HG03064 (cell line): ENCODE measurements at regions not wholly inside any gene's neighbourhood (a gene's known extent, or its start where the extent isn't known, plus 50 kb on each side); places are given as distances from the start of the nearest gene placed in this dataset.
A peak's percentile ranks its signal among the peaks of the same experiment; 100 is the strongest.

Experiments
- ATAC-seq: cut with Tn5 transposase; IDR thresholded peaks from one replicate; pipeline ENCODE4 v1.9.1; 2021; ENCODE audit warnings: low read depth; ENCODE audit not compliant: unreplicated experiment

DNA sequence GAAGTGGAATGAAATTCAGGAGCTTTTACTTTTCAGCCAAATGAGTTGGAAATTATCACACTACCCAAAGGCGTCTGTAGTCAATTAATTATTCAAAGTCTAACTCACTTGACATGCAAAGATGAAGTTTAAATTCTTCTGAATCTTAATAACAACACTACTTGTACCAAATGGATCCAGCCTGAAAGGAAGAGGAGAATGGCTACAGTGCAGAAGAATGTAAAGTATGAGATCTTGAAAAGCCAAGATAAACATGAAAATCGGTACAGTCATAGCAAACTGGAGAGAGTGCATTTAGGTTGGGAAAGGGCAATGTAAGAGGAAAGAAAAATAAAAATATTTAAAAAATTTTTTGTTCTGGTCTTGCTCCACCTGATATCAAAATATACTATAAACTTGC lies 195.5 kb downstream of the SIM1 start:
- ATAC-seq: no peak

DNA sequence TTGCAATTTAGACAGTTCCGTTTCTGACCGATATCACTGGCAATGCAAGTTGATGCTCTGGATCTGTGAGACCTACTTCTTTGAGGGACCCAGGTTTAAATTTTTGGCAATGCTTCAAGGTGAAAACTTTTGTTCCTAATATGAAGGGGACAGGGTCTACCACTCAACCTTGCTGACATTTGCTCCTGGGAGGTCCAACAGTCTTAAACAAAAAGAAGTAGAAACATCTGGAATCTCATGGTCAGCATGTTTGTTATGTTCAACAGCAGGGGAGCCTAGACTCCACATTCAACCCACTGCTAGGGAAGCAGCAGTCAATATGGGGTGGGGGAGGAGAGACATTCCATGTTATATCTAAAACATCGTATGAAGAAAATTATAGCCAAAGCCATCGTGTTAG lies 196.4 kb downstream of the SIM1 start:
- no peak for ATAC-seq

DNA sequence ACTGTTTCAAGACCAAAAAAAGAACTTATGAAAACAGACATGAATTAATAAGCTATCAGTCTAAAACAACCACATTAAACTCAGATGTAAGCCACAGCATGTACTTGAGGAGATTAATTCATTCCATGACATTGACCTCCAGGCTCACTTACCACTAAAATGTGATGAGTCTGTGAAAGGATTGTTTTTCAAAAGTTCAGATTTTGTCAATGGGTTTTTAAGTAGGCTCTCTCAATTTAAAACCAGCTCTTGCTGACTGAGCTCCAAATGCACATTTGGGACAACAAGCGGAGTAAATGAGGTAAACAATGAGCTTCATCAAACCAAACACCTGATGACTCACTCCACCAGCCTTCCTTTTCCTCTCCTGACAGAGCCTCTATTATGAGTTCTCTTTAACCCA lies 197.0 kb downstream of the SIM1 start:
- no peak for ATAC-seq

DNA sequence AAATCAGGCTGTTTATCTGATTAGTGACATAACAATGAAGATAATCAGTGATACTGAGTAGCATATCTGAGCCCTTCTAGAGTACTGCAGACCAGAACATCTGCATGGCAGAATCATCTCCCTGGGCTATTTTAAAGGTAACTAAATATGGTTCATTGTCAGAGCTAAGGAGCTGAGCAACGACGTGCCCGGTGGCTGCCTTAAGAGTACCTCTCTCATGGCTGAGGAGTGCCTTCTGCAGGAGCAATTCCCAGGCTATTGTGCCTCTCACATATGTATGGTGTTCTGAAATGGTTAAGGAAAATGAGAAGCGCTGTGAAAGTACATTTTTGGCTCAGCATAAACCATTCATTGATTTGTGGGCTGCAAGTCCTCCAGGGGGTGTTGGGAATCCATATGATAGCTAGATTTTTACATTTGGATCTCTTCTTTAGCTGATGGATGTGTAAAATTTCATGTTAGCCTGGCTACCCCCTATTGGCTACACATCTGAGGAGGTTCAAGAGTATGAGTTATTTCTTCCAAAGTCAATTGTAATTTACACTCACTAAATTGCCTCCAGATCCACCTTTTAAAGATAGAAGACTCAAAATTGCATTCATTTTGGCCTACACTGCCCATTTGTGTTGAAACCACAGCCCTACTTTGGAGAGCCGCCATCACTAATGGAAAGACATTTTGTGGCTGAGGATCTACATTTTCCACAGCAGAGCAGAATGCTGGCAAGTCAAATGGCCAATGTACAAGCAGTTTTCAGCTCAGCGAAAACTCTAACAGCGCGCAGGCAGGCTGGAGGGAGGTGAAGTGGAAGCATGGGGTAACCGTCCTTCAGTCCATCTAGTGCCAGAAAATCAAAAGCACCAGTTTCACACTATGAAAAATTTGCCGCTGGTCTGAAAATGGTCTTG lies 198.0 kb downstream of the SIM1 start:
- no peak for ATAC-seq

DNA sequence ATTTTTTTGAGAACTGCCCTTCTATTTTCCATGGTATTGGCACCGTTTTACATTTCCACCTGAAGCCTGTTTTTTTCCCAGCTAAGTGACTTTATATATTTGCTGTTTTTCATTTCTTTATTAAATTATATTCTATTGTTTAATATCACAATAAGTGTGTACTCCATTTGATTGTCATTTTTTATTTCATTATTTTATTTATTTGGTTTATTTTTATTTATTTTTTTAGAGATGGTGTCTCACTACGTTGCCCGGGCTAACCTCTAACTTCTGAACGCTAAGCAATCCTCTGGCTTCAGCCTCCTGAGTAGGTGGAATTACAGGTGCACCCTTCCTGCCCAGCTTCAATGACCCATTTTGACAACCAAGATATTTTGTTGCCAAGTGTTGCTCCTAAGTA lies 202.6 kb downstream of the SIM1 start:
- ATAC-seq: no peak

DNA sequence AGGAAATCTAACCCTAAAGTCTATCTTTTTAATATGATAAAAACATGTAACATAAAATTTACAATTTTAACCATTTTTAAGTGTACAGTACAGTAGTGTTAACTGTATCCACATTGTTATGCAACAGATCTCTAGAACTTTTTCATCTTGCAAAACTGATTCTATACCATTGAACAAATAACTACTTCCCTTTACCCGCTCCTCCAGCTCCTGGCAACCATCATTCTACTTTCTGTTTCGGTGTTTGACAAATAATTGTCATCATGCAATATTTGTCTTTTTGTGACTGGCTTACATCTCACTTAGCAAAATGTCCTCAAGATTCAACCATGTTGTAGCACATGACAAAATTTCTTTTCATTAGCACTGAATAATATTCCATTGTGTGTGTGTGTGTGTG lies 203.2 kb downstream of the SIM1 start:
- no peak for ATAC-seq

DNA sequence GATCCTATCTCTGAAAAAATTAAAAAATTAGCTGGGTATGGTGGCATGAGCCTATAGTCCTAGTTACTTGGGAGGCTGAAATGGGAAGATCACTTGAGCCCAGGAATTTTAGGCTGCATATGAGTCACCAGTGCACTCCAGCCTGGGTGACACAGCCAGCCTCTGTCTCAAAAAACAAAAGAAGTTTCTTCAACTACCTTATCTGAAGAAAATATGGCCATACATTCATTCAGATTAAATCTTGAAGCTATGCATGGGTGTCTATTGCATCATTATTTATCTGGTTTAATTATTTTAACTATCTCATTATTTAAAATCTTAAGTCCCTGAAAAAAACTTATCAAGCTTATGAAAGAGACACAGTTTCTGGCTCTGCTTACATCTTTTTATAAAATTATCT lies 204.1 kb downstream of the SIM1 start:
- ATAC-seq: no peak

DNA sequence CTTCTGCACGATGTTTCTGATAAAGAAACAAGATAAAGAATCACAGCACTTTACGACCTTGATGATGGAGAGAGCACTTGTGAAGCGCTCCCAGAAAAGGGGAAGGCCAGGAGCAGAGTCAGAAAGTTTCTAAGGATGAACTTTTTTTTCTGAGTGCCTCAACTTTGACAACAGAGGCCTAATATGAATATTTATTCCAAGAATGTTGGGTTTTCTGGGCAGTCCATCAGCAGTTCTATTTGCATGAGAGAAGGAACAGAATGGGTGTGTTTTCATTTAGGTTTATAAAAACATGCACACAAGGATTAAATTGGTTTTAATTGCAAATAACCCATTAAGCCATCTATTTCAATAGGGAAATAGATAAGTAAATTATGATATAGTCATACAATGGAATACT lies 204.9 kb downstream of the SIM1 start:
- no peak for ATAC-seq

DNA sequence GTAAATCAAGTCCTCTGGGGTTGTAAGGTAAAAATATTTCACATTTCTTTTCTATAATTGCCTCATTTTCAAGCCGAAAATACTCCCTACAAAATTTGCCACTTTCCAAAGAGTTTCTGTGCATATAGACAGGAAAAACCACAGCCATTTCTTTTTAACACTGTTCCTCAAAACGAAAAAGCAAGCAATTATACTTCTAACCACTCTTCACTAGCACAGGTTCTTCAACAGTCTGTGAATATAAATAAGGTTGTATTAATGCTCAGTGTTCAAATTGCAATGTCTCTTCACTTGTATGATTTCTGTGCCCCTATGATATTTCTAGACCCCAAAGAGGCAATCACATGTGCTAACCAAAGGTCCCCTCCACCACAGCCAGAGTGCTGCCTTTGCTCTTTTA lies 206.0 kb downstream of the SIM1 start:
- ATAC-seq: no peak

DNA sequence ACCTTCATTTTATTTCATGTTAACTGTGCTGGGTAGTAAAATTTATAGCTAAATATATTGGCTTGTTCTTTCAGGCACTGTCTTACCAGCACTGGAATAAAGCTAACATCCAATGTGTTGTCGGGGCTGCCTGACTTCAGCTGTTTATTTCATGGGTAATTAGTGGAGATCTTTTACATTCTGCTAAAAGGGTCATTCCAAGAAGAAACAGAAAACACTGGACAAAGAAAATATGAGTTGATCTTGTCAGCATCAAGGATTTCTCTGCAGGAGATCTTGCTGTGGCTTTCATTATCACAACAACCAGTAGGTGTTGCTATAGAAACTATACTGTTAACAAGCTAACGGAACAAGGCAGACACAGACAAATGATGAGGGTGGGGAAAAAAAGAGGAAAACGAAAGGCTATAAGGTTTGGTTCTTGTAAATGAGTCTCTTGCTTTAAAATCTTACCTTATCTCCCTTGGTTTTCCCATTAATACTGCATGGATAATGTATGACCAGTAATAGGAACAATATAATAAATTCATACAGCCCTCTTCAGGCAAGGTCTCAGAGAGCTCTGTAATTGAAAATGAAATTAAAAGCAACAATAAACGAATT lies 206.8 kb downstream of the SIM1 start:
- ATAC-seq: peak; percentile 95

DNA sequence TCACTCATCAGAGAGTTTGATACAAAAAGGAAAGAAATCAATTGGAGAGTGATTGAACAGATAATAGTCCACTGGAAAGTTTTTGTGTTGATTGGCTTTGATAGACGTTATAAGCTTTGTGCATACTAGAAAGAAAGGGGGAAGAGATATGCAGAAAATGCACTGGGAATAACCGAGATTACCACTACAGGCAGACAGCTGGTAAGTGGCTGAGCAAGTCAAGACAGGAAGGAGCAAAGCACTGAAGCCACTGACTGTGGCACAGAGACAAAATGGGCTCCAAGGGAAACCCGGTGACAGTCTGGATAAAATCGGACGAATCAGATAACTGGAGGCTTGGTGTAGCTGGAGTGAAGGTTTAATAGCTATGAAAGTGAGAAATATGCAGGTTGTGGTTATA lies 209.0 kb downstream of the SIM1 start:
- no peak for ATAC-seq

DNA sequence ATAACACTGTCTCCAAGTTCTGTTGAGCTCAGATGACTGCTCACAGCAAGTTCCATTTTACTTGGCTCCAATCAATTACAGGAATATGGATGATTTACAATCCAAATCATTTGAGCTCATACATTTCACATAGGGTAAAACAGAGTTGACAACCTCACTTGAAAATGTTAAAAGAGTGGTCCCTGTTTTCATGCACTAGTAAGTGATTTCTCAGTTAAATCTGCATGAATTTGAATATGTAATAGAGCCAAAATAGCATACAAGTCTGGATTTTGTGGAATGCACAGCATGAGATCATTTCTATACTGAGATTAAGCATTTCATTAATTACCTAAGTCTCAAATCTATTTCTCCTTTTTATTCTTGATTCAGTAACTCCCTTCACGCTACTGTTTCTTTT lies 217.6 kb downstream of the SIM1 start:
- no peak for ATAC-seq

DNA sequence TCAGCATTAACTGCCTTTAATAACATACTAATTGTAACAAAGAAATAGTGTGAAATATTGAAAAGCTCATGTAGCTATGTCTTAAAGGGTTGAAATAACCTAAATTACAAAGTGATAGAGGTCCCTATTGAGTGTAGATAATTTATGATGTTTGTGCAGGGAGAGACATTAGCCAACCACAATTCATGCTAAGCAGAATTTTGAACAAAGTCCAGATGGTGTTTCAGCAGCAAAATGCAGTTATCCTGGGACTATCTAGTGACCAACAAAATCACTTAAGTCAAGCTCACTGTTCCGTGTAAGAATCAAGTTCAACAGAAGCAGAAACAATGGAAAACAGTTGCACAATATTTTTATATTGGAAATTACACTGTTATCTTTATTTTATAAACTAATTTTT lies 218.5 kb downstream of the SIM1 start:
- ATAC-seq: no peak

DNA sequence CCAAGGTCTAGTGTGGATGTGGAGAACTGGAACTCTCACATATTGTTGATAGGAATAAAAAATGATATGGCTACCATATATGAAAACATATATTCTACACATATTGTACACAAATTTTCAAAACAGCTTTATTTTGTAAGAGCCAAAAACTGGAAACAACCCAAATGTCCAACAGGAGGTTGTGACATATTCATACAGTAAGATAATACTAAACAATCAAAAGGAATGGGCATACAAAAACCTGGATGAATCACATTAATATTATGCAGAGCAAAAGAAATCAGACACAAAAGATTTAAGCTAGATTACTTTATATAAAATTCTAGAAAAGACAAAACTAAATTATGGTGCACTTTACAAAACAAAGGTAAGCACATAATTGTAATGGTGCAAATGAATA lies 223.9 kb downstream of the SIM1 start:
- no peak for ATAC-seq

DNA sequence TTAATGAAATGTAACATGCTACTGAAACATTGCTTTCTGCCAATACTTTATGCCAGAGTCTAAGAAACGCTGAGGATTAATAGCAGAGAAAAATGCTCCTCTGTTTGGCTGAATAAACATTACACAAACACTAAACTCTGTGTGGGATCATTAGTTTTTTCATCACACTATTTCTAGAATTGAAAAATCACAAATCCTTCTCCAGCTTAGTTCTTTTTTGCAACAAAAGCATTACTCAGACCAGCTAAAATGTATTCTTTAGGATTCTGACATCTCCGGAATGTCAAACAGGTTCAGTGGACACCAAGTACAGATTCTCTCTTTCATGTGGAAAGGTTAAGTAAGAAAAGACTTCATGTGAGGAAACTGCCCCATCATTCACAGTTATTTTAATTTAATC lies 226.9 kb downstream of the SIM1 start:
- no peak for ATAC-seq

DNA sequence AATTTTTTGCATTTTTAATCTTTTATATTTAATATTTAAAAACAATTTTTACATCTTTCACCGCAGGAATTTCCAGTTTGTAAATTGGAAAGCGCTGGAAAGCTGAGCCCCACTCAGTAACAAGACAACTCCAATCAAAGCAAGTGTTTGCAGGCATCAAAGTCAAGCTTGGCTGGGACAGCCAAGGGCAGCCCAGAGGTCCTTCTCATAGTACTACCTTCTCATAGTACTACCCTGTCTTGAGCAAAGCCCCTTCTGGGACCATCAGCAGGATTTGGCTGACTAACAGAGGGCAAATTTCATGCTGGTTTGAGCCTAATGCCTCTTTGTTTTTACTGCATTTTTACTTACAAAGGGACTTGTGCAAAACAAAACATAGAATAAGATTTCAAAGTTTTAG lies 228.3 kb downstream of the SIM1 start:
- no peak for ATAC-seq

DNA sequence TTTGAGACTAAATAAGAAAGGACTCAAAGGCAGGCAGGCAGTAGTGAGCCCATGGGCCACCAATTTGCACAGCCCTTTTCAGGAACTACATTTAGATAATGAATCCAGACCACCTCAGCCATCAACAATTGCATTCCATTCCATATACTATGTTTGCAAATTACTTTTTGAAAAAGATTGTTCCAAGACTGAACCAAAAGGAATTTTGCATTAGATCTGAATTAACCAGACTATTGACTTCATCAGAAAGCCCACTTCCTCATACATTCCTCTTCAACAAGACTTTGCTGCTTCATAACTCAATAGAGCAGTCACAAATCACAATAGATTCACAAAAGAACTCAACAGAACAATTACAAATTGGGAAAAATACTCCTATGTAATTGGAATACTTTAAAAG lies 229.1 kb downstream of the SIM1 start:
- no peak for ATAC-seq

DNA sequence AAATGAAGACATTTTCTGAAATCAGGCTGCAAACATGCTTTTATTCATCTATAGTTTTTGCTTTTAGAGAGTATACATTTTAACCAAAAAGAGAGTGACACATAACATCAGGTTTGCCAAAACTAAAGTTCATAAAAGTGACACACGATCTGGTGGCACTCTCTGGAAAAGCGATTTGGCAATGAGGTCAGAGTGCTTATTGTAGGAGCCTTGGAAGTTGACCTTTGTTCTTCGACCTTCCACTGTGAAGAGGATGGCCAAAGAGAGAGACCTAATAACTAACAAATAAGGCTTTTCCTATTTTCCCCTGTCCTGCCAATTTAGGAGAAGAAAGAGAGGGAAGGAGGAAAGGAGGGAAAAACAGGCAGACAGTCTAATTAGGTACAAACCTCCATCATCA lies 230.1 kb downstream of the SIM1 start:
- ATAC-seq: no peak

DNA sequence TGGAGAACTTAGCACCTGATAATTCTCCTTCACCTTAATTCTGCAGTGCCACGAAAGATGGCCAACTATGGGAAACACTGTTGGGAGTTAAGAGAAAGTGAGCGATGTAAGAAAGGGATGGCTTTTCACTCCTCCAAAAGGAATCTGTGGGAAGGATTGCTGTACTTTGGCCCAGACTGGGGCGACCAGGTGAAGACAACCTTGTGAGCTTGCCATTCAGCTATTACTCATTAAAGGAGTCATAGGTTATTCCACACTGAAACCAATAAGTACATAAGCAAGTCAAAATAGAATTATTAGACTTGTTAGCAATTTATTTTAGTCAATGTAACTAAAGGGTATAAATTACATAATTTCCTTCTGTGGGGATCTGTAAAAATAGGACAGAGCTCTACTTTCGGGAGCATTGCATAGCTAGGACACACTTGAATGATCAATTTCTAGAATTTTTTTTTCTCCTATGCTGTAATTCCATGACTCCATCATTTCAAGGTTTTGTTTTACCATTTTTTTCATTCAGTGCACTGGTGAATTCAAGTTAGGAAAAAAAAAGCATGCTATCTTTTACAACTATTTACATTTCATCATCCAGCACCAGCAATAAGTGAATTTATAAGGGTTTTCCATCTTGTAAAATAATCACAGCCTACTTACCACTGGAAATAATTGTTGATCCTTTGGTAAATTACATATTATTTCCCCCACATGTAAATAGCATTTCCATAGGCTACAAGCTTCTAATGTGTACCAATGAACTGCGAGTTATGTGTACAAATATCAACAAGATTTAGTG lies 231.7 kb downstream of the SIM1 start:
- ATAC-seq: no peak

DNA sequence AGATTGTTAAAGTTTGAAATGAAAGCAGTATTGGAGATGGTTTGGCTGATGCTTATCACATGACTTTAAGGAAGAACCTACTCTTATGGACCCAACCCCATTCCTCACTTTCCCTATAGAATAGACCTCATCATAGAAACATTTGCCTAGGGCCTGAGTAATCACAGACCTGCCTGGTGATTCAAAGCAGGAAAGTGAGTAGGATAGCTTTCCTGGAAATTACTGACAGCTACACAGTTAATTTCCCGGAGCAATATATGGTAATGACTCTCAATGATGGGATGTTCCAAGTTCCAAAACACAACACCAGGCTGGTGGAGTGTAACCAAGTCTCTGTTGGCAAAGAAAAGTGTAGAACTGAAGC lies 233.8 kb downstream of the SIM1 start:
- no peak for ATAC-seq

DNA sequence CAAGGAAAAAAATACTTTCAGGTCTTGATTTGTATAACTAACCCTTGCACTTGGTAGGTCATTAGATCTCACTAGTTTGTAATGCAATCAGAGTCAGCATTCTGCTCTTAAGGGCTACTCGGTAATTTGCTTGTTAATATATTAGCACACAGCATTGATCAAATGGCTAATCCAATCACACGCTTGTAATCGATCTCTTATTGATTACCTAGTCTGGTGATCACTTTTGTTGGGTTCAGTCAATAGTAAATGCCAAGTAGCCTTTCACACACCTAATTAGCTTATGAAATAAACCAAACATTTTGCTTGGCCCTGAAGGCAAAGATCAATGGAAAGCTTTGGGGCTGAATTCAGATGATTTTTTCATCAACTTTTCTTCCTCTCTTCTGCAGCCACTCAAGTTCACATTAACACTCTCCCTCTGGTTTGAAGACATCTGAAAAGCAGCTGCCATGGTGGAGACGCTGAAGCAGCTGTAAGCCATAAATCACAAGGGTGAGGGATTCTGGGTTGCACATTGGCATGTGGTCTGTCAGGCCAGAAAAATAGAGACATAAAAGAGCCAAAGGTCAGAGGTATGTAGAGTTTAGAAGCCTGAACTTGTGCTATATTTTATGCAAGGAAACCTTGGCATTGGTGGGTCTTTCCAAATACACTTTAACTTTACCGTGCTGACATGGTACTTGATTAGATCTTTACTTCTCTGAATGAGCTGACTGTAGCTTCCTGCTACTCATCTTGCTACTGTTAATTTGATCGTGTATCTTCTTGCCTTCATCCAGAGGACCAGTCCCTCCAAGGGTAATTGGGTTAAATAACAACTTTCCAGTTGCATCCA lies 234.4 kb downstream of the SIM1 start:
- no peak for ATAC-seq
